CD4-positive, alpha-beta T cell treated with Interferon alpha-2 for 1 hour (primary cell): ENCODE measurements at regions not wholly inside any gene's neighbourhood (a gene's known extent, or its start where the extent isn't known, plus 50 kb on each side); places are given as distances from the start of the nearest gene placed in this dataset.

Source experiments
- DNase-seq, 2 donors: peaks; one replicate each; pipeline ENCODE4 v3.0.0-alpha.2; 2020 to 2022

- DNase-seq: no peak
These were observed 616.4 kb upstream of the NDST4 start for GRCh38 chr4:115729739-115730266.

- DNase-seq: no peak
These were observed 610.2 kb upstream of the NDST4 start for GRCh38 chr4:115723621-115724020.

DNA sequence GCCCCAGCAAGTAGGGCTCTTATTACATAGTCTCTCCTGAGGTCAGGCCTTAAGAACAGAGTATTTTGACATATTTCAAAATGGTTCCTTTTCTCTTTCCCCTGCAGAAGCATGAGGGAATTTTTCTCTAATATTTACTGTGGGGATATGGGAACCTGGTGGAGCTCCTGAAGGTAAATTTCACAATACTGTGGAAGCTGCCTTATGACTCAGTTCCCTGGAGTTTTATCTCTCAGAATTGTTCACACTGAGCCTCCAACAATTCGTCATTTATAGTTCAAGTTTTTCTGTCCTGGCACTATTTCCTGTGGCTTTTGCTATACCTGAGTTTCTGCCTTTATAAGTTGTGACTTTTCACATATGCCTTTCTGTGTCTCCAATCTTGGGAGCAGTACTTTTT is 607.2 kb upstream of the NDST4 start:
- DNase-seq: no peak

DNA sequence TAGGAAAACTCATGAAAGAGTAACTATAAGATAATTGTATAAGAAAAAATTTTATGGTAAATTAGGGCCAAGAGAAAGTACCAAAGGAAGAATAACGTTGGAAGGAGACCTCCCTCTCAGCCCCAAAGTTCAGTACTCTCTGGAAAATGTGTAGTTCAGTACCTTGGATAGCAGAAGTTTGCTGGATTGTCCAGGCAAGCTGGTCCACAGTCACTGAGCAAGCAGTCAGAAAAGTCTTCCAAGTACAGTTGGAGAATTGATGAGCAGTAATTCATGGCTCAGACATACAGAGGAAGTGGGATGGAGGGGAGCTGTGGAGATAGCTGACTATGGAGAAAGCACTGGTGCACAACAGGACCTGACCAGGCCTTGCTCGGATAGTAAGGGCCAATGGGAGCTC is 598.2 kb upstream of the NDST4 start:
- no peak for DNase-seq

DNA sequence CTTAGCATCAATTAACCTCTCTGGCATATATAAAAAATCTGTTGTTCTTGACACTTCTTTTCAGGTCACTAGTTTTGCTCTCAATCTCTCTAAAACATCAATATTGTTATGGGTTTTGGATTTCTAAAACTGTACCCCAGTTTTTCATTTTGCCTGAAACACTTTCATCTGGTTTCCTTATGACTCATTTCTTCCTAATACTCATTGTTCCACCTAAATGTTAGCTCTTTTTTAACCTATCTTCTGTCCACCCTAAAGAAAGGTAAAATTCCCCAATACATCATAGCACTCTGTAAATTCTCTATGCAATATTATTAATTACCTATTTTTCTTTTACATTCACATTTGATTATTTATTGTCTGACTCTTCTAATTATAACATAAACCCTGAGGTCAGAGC is 575.5 kb upstream of the NDST4 start:
- no peak for DNase-seq

- DNase-seq: no peak
These were observed 573.8 kb upstream of the NDST4 start for GRCh38 chr4:115687052-115687755.

- no peak for DNase-seq
These were observed 565.1 kb upstream of the NDST4 start for GRCh38 chr4:115678425-115678941.

GRCh38 chr4:115675719-115676118 is 562.3 kb upstream of the NDST4 start:
- DNase-seq: no peak

- no peak for DNase-seq
These were observed 561.1 kb upstream of the NDST4 start for GRCh38 chr4:115674485-115674884.

GRCh38 chr4:115671581-115671980 is 558.2 kb upstream of the NDST4 start:
- DNase-seq: no peak

DNA sequence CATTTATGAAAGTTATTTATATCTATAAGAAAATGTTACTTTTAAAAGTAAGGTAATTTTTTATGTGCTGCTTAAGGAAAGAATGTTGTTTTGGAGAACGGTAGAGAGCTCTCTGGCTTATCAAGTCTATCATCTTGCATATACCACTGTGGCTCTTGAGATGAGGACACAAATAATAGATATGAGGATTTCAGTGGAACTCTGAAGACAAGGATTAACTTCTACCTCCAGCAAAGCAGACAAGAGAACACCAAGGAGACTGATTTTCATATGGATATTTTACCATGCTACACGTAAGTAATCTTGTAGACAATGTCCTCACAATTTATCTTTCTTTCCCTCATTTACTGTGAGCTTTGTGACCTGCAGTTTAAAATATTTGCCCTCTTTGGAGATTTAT is 557.5 kb upstream of the NDST4 start:
- DNase-seq: no peak

GRCh38 chr4:115668396-115668795 is 555.0 kb upstream of the NDST4 start:
- no peak for DNase-seq

- no peak for DNase-seq
These were observed 550.9 kb upstream of the NDST4 start for GRCh38 chr4:115664285-115664684.

DNA sequence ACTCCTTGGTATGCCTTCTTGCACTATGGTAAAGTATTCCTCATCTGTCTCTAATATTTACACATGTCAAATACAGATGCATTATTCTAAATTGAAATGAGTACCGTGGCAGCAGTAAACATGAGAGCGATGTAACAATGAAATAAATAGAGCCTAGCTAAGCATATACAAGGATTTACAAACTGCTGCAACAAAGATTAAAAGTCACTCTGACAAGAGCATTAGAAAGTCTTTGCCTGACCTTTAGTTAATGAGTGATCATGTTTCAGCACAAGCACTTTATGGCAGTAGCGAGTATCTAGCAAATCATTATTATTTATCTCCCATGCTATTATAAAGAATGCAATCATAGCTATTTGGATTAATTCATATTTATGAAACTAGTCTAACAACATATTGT is 547.0 kb upstream of the NDST4 start:
- no peak for DNase-seq

DNA sequence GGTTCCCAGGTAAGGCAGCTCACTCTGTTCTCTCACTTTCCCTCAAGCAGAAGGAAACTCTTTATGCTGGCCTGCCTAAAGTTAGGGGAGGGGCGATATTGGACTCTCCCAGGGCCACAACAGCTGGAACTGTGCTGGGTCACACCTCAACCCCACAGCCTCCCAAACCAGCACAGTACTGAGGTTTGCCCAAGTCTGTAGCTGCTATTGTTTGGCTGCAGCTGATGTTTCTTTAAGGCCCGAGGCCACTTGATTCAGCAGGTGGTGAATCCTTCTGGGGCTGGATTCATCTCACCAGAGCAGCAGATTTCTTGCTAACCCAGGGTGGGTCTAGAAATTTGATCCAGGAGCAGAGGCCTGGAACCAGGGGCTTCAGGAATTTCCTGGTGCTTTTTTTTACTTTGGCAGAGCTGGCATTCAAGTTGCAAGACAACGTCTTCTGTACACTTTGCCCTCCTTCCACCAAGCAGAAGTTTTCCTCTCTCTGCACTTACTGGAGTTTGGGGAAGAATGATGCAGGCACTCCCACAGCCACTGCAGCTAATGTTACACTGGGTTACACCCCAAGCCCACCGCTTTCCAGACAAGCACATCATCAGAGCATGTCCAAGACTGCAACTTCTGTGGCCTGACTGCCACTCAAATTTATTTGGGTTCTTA is 544.7 kb upstream of the NDST4 start:
- DNase-seq: no peak

- DNase-seq: no peak
These were observed 542.2 kb upstream of the NDST4 start for GRCh38 chr4:115655626-115656025.

- no peak for DNase-seq
These were observed 535.4 kb upstream of the NDST4 start for GRCh38 chr4:115648786-115649185.

- no peak for DNase-seq
These were observed 515.9 kb upstream of the NDST4 start for GRCh38 chr4:115629270-115629669.

DNA sequence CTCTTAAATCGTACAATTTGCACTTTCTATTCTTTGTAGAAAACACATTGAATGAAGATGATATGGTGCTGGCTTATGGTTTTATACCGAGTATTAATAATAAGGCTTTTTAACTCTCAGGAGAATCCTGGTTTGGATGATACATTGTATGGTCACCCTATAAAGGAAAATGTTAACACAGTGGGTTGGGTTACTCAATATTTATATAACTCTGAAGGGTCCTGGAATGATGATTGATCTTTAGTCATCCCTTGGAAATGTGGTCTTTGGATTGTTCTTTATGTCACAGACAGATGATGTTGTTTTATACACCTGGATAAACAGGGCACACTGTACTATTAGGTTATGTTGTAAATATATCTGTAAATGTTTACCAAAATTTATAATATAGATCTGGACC is 496.2 kb upstream of the NDST4 start:
- DNase-seq: no peak

- DNase-seq: no peak
These were observed 493.9 kb upstream of the NDST4 start for GRCh38 chr4:115607311-115607710.

GRCh38 chr4:115596265-115597001 is 483.0 kb upstream of the NDST4 start:
- DNase-seq: no peak

DNA sequence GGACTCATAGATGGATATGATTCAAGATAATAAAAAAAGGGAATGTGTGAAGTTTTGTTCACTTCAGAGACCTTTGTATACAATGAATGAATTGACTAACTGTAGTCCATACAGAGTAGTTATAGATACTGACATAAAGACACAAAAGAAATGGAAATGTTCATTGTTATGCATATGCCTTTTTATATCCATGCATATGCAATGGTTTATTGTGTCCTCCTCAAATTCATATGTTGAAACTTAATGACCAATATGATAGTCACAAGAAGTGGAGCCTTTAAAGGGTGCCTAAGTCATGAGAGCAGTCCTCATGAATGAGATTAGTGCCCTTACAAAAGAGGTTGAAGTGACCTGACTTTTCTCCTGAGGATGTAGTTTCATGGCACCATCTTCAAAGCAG is 467.5 kb upstream of the NDST4 start:
- DNase-seq: no peak

GRCh38 chr4:115575851-115576250 is 462.4 kb upstream of the NDST4 start:
- DNase-seq: no peak

DNA sequence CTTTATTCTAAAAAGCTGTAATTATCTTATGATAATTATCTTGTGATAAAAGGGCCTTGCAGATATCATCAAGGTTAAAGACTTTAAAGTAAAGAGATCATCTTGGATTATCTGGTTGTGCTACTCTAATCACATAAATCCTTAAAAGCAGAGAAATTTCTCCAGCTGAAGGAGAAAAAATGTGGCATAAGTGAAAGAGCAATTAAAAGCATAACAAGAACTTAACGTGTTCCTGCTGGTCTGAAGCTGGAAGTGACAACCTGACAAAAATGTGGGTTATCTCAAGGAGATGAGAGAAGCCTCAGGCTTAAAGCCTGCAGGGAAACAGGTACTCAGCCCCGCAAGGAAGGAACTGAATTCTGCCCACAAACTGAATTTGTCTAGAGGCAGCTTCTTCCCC is 449.1 kb upstream of the NDST4 start:
- no peak for DNase-seq
